GM12878 (cell line): ENCODE measurements at regions not wholly inside any gene's neighbourhood (a gene's known extent, or its start where the extent isn't known, plus 50 kb on each side); places are given as distances from the start of the nearest gene placed in this dataset.

Source experiments
- ATAC-seq: fragments of 200-7000 bp; cut with Tn5 transposase; 3 replicates; pipeline ENCODE4 v1.9.1; 2020; ENCODE audit warnings: mild to moderate bottlenecking, moderate library complexity
- BruUV-seq: library from RNA; stranded (reverse); fragments of 400-500 nt; replicated peaks from 2 replicates; lab custom pipeline; 2021; lab: Mats Ljungman, UMichigan
- CTCF ChIA-PET: fragments of 300-600 bp; sonication (Branson Sonifier 250); formaldehyde crosslinking; extraction: SDS; loops from one replicate; lab custom pipeline; 2021; ENCODE audit warnings: inconsistent platforms; lab: Yijun Ruan, JAX
- POLR2A ChIA-PET: fragments of 350-600 bp; formaldehyde crosslinking; extraction: SDS; loops from one replicate; lab custom pipeline; 2021; ENCODE audit warnings: inconsistent platforms; lab: Charles Lee
- RAD21 ChIA-PET: fragments of 300-600 bp; sonication (Branson Sonifier 250); formaldehyde crosslinking; loops from one replicate; lab custom pipeline; 2023; ENCODE audit warnings: antibody characterized with exemption; ENCODE audit not compliant: unreplicated experiment; lab: Charles Lee
- SMC1A ChIA-PET: fragments of 300-600 bp; sonication (Branson Sonifier 250); formaldehyde crosslinking; loops from one replicate; lab custom pipeline; 2023; ENCODE audit not compliant: unreplicated experiment, uncharacterized antibody; lab: Charles Lee
- DNase-seq: peaks from one replicate; pipeline ENCODE4 v3.0.0-alpha.2; 2011; ENCODE audit warnings: low read depth, low spot score
- FAIRE-seq: peaks from 3 replicates; lab custom pipeline; 2011; peaks lifted over from hg19 to GRCh38; lab: Jason Lieb, UNC
- H2AFZ ChIP-seq: 2 replicates; pipeline ENCODE4 v1.6.0; 2011; ENCODE audit warnings: low read depth, low read length, control low read depth; ENCODE audit not compliant: control insufficient read depth
- H3K27ac ChIP-seq: 2 replicates; pipeline ENCODE4 v1.5.1; 2011; ENCODE audit warnings: control low read depth; ENCODE audit not compliant: control insufficient read depth, insufficient read depth
- H3K27me3 ChIP-seq, 2 experiments: replicated peaks in 1 of 2; 2 replicates each; pipeline versions ENCODE4 v1.6.0 to v1.6.1; 2011; ENCODE audit warnings: low read length in 1 of 2; ENCODE audit not compliant: control insufficient read depth in 2 of 2, insufficient read depth in 2 of 2
- H3K36me3 ChIP-seq, 2 experiments: 2 replicates each; pipeline ENCODE4 v1.5.1; 2011; ENCODE audit warnings: low read length in 1 of 2; ENCODE audit not compliant: control insufficient read depth in 2 of 2, insufficient read depth in 2 of 2
- H3K4me1 ChIP-seq: 2 replicates; pipeline ENCODE4 v1.6.1; 2011; ENCODE audit warnings: mild to moderate bottlenecking, low read length, moderate library complexity, mixed read lengths; ENCODE audit not compliant: control insufficient read depth, insufficient read depth
- H3K4me2 ChIP-seq: 2 replicates; pipeline ENCODE4 v1.6.0; 2011; ENCODE audit warnings: control low read depth; ENCODE audit not compliant: control insufficient read depth, insufficient read depth
- H3K4me3 ChIP-seq: fragments of 200-600 bp; sonication (generic); 2 replicates; pipeline ENCODE4 v1.5.1; 2016
- H3K79me2 ChIP-seq: 2 replicates; pipeline ENCODE4 v1.6.0; 2011; ENCODE audit warnings: low read length; ENCODE audit not compliant: control insufficient read depth, insufficient read depth
- H3K9ac ChIP-seq: 2 replicates; pipeline ENCODE4 v1.8.0; 2011; ENCODE audit warnings: low read length, control low read depth, mixed read lengths; ENCODE audit not compliant: control insufficient read depth, insufficient read depth
- H3K9me3 ChIP-seq: replicated peaks from 3 replicates; pipeline ENCODE4 v1.5.1; 2011; ENCODE audit warnings: mild to moderate bottlenecking, low read length; ENCODE audit not compliant: control insufficient read depth, insufficient read depth
- H4K20me1 ChIP-seq: 2 replicates; pipeline ENCODE4 v1.6.0; 2011; ENCODE audit not compliant: control insufficient read depth, insufficient read depth
- ATF7 ChIP-seq: fragments of 450-650 bp; IDR thresholded peaks from 2 replicates; pipeline ENCODE4 v1.6.1; 2016; ENCODE audit warnings: low read depth, mild to moderate bottlenecking
- BACH1 ChIP-seq: fragments of 450-650 bp; IDR thresholded peaks from 2 replicates; pipeline ENCODE4 v1.6.1; 2017; ENCODE audit warnings: mild to moderate bottlenecking, borderline replicate concordance
- CEBPB ChIP-seq, 2 experiments: fragments of 150-350 bp in 1 of 2; IDR thresholded peaks; 2 replicates each; pipeline ENCODE4 v1.6.1; 2012 to 2014; ENCODE audit warnings: low read depth in 2 of 2, low read length in 2 of 2, borderline replicate concordance in 1 of 2, inconsistent platforms in 1 of 2
- CREB1 ChIP-seq: IDR thresholded peaks from 2 replicates; pipeline ENCODE4 v1.6.1; 2012; ENCODE audit warnings: low read depth, mild to moderate bottlenecking, inconsistent platforms
- HDGF ChIP-seq: fragments of 450-650 bp; IDR thresholded peaks from 2 replicates; pipeline ENCODE4 v1.6.1; 2016; ENCODE audit warnings: antibody characterized with exemption
- KLF5 ChIP-seq: fragments of 450-650 bp; IDR thresholded peaks from 2 replicates; pipeline ENCODE4 v1.6.1; 2014; ENCODE audit warnings: mild to moderate bottlenecking; ENCODE audit not compliant: partially characterized antibody
- MEF2B ChIP-seq: fragments of 450-650 bp; IDR thresholded peaks from 2 replicates; pipeline ENCODE4 v1.6.1; 2018; ENCODE audit warnings: mild to moderate bottlenecking, moderate library complexity; ENCODE audit not compliant: partially characterized antibody, poor library complexity, severe bottlenecking
- MTA3 ChIP-seq: IDR thresholded peaks from 2 replicates; pipeline ENCODE4 v1.6.1; 2012; ENCODE audit warnings: low read length, inconsistent platforms, borderline replicate concordance
- RAD51 ChIP-seq: fragments of 450-650 bp; IDR thresholded peaks from 2 replicates; pipeline ENCODE4 v1.6.1; 2016; ENCODE audit warnings: moderate library complexity, mild to moderate bottlenecking, inconsistent platforms
- RCOR1 ChIP-seq: conservative IDR thresholded peaks from 2 replicates; pipeline ENCODE4 v1.6.1; 2012; ENCODE audit warnings: low read depth, low read length, improper control_type of control experiment
- SIX5 ChIP-seq: IDR thresholded peaks from 2 replicates; pipeline ENCODE4 v1.6.1; 2011; ENCODE audit warnings: mild to moderate bottlenecking, low read depth, low read length, moderate library complexity; ENCODE audit not compliant: severe bottlenecking
- SMARCA5 ChIP-seq: fragments of 450-650 bp; IDR thresholded peaks from 2 replicates; pipeline ENCODE4 v1.6.1; 2017; ENCODE audit warnings: mild to moderate bottlenecking
- STAT1 ChIP-seq: fragments of 450-650 bp; conservative IDR thresholded peaks from 2 replicates; pipeline ENCODE4 v1.6.1; 2014; ENCODE audit warnings: antibody characterized with exemption, mild to moderate bottlenecking
- TAF1 ChIP-seq: IDR thresholded peaks from 2 replicates; pipeline ENCODE4 v1.6.1; 2011; ENCODE audit warnings: mild to moderate bottlenecking, low read depth, low read length, borderline replicate concordance
- YY1 ChIP-seq: IDR thresholded peaks from 2 replicates; pipeline ENCODE4 v1.6.1; 2011; ENCODE audit warnings: low read depth, mild to moderate bottlenecking, low read length
- ZNF622 ChIP-seq: fragments of 450-650 bp; IDR thresholded peaks from 2 replicates; pipeline ENCODE4 v1.6.1; 2017; ENCODE audit warnings: mild to moderate bottlenecking, inconsistent platforms
- ZZZ3 ChIP-seq: IDR thresholded peaks from 2 replicates; pipeline ENCODE4 v1.6.1; 2011; ENCODE audit warnings: low read depth; ENCODE audit not compliant: control insufficient read depth, insufficient read length
- whole genome bisulfite sequencing: methylation state at CpG from one replicate; pipeline ENCODE4 v1.1.6; 2016; ENCODE audit warnings: low lambda C conversion rate; ENCODE audit not compliant: insufficient replicate concordance, insufficient coverage; ENCODE audit errors: missing lambda C conversion rate; 5-methylcytosine and 5-hydroxymethylcytosine counted together
- in situ Hi-C: fragments of 300-500 bp; cut with MboI; formaldehyde crosslinking; loops from 9 replicates; pipeline ENCODE4 v1.14.3; 2018; ENCODE audit warnings: mixed read lengths
- intact Hi-C: fragments of 100-400 bp; cut with micrococcal nuclease; formaldehyde crosslinking; loops from one replicate; pipeline ENCODE4 v1.14.2; 2022; ENCODE audit not compliant: unreplicated experiment
- TF ChIP-seq, protein P1 (sequence below): IDR thresholded peaks from 2 replicates; pipeline ENCODE4 v1.6.1; 2011; ENCODE audit warnings: low read depth, mild to moderate bottlenecking, low read length, moderate library complexity, borderline replicate concordance; ENCODE audit errors: extremely low read depth
- TF ChIP-seq, protein P2 (sequence below): fragments of 450-650 bp; IDR thresholded peaks from 2 replicates; pipeline ENCODE4 v1.6.1; 2014; ENCODE audit warnings: mild to moderate bottlenecking

DNA sequence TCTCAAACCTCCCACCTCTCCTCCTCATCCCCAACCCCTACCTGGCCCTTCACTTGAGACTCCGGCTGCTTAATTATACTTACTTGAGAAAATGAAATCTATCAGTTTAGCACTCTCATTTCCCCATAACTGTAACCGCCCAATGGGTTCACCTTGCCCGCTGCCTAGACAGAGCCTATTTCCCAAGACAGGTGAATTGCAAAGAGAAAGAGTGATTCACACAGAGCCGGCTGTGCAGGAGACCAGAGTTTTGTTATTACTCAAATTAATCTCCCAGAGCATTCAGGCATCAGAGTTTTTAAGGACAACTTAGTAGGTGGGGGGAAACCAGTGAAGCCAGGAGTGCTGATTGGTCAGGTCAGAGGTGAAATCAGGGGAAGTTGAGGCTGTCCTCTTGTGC, 301.4 kb upstream of the CDYL start:
- peak; percentile 12 for DNase-seq
- no peaks in the 10 kb centered on the region for H3K4me1 ChIP-seq
- TF ChIP-seq SIX5 (no peak), HDGF (no peak), SMARCA5 (no peak), MEF2B (no peak), CREB1 (no peak), STAT1 (no peak), TAF1 (no peak), ZNF622 (no peak)
- TF ChIP-seq, all 136 proteins: peak for 0
- Histone ChIP-seq H3K27ac (no peak overlapping the region), H2AFZ (no peak overlapping the region), H3K4me3 (no peak overlapping the region), H3K36me3 (no peaks in the 10 kb centered on the region), H4K20me1 (no peaks in the 10 kb centered on the region), H3K9me3 (peaks cover 2% of the 10 kb centered on the region; the same call in 1 of the 3 replicates), H3K27me3 (no peaks in the 10 kb centered on the region), H3K79me2 (no peaks in the 10 kb centered on the region), H3K9ac (no peak overlapping the region), H3K4me2 (no peak overlapping the region)
- WGBS: 1% methylated on average over 4 of the region's 4 CpGs
- intact Hi-C loops: no loop called here
- ChIA-PET SMC1A (no interaction called here), RAD21 (no interaction called here), POLR2A (no interaction called here), CTCF (no interaction called here)
- no TSS peak for BruUV-seq
- in situ Hi-C loops: no loop called here
- FAIRE-seq (no peak), ATAC-seq (no peak)

DNA sequence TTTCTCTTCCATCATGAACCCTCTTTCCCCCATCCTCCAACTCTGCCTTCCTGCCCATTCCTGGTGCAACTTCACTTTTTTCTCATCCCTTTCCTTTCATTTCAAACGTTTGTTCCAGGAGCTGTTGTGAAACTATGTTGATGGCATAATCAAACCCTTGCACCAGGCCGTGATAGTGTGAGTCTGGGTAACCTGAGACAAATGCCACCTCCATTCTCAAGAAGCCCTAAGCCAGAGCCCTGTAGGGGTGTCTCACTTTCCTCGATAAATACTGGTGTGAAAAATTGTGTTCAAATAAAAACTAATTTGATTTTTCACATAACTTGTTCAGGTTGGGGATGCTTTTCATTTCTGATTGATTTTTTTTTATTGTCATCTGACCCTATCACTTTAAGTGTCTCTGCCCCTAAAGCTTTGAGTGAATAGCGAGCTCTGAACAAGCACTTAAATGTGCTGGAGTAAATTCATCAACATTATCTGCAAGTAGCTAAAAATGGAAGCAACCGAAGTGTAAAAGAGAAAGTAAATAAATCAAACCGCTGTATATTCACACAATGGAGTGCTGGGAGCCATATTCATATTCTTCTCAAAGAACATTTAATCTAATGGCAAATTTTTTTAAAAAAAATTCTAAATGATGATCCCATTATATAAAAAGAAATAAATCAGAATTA, 303.1 kb upstream of the CDYL start:
- in situ Hi-C loops: no loop called here
- CTCF ChIA-PET: no interaction called here
- POLR2A ChIA-PET: no interaction called here
- TF ChIP-seq RCOR1: no peak
- TF ChIP-seq, protein P1, sequence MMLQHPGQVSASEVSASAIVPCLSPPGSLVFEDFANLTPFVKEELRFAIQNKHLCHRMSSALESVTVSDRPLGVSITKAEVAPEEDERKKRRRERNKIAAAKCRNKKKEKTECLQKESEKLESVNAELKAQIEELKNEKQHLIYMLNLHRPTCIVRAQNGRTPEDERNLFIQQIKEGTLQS: no peak
- no peak for TF ChIP-seq MTA3
- TF ChIP-seq BACH1: no peak
- TF ChIP-seq YY1: no peak
- no peak for TF ChIP-seq KLF5
- no peak for TF ChIP-seq RAD51
- no peak for TF ChIP-seq ATF7
- TF ChIP-seq CEBPB (IDR thresholded peaks at IDR 0.05; ENCODE audit: borderline replicate concordance in 1 of 2, low read depth in 2 of 2, low read length in 2 of 2): no peak
- TF ChIP-seq, protein P2, sequence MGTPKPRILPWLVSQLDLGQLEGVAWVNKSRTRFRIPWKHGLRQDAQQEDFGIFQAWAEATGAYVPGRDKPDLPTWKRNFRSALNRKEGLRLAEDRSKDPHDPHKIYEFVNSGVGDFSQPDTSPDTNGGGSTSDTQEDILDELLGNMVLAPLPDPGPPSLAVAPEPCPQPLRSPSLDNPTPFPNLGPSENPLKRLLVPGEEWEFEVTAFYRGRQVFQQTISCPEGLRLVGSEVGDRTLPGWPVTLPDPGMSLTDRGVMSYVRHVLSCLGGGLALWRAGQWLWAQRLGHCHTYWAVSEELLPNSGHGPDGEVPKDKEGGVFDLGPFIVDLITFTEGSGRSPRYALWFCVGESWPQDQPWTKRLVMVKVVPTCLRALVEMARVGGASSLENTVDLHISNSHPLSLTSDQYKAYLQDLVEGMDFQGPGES: no peak
- TF ChIP-seq ZZZ3: no peak

More for the DNA sequence above, 303.1 kb upstream of the CDYL start:
- H3K4me3 ChIP-seq: no peak overlapping the region
- no peaks in the 10 kb centered on the region for H3K79me2 ChIP-seq
- intact Hi-C loops: no loop called here
- WGBS: 42% methylated on average over 6 of the region's 6 CpGs
- H4K20me1 ChIP-seq: no peaks in the 10 kb centered on the region
- H3K9ac ChIP-seq: no peak overlapping the region
- FAIRE-seq (no peak), ATAC-seq (no peak), DNase-seq (no peak)
- ChIA-PET SMC1A (no interaction called here), RAD21 (no interaction called here)
- H3K9me3 ChIP-seq: peaks cover 2% of the 10 kb centered on the region; the same call in 1 of the 3 replicates
- no peak overlapping the region for H3K27ac ChIP-seq
- H3K4me1 ChIP-seq: no peaks in the 10 kb centered on the region
- no TSS peak for BruUV-seq
- H2AFZ ChIP-seq: no peak overlapping the region
- no peaks in the 10 kb centered on the region for H3K27me3 ChIP-seq
- no peak overlapping the region for H3K4me2 ChIP-seq
- no peaks in the 10 kb centered on the region for H3K36me3 ChIP-seq
